ENCODE measurements at regions not wholly inside any gene's neighbourhood (a gene's known extent, or its start where the extent isn't known, plus 50 kb on each side); places are given as distances from the start of the nearest gene placed in this dataset.

- TF ChIP-seq CTCF (IDR thresholded peaks at IDR 0.05 in 4 of 5, conservative IDR thresholded peaks at IDR 0.05 in 1 of 5) (no peak), POLR2A (IDR thresholded peaks at IDR 0.05) (no peak)
Observed at GRCh38 chr3:102179326-102180177, 255.3 kb upstream of the ZPLD1 start.

Data from gastrocnemius medialis (tissue), 4 donors.